ENCODE measurements at regions not wholly inside any gene's neighbourhood (a gene's known extent, or its start where the extent isn't known, plus 50 kb on each side); places are given as distances from the start of the nearest gene placed in this dataset.

- no peak for DNase-seq
- Histone ChIP-seq H3K9me3 (no peaks in the 10 kb centered on the region), H3K27me3 (replicated peaks; ENCODE audit: control insufficient read depth, insufficient read depth, low read length) (no peaks in the 10 kb centered on the region), H3K36me3 (ENCODE audit: control insufficient read depth, insufficient read depth, low read length) (no peaks in the 10 kb centered on the region), H3K4me3 (ENCODE audit: low read depth, low read length) (no peak overlapping the region), H3K4me1 (no peaks in the 10 kb centered on the region)
- intact Hi-C loops (cut with micrococcal nuclease; ENCODE audit: unreplicated experiment) = no loop called here
- TF ChIP-seq CTCF (IDR thresholded peaks at IDR 0.05; ENCODE audit: insufficient read depth in 1 of 2, low read depth in 1 of 2, low read length in 1 of 2, severe bottlenecking in 1 of 2, unreplicated experiment in 1 of 2) = no peak
- peaks cover 8% of the 10 kb centered on the region for H3K9me3 Mint-ChIP-seq (ENCODE audit: unreplicated experiment)
- no TSS peak for BruUV-seq (replicated peaks)
- no peaks in the 10 kb centered on the region for H3K36me3 Mint-ChIP-seq (ENCODE audit: insufficient read depth, unreplicated experiment)
- ChIA-PET CTCF (no interaction called here), POLR2A (no interaction called here)
- no peaks in the 10 kb centered on the region for H3K27me3 Mint-ChIP-seq (ENCODE audit: insufficient read depth, unreplicated experiment)
- no peak overlapping the region for H3K4me3 Mint-ChIP-seq (ENCODE audit: unreplicated experiment)
- H3K4me1 Mint-ChIP-seq (ENCODE audit: low read depth, unreplicated experiment) = no peaks in the 10 kb centered on the region
- H3K27ac Mint-ChIP-seq (ENCODE audit: unreplicated experiment) = no peak overlapping the region
These were observed 1611.6 kb downstream of the NCAM2 start for GRCh38 chr21:22609802-22610201.

DNA sequence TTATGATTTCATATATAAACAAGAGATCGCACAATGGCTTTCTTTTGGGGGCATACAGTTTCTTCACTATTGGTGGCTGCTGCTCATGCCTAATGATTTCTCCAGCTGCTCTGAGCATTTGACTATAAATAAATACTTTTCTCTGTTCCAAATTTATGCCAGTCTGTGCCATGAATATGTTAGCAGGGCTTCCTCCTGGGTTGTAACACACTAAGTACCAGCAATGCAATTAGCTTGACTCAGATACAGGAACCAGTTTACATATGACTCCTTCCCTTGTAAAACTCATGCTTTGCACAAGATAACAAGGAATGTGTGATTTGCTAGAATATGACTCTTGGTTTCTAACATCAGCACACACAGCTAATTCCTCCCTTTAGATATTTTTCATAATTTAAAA lies 1629.7 kb downstream of the NCAM2 start:
- H3K9me3 Mint-ChIP-seq (ENCODE audit: unreplicated experiment) = no peaks in the 10 kb centered on the region
- no peaks in the 10 kb centered on the region for H3K9me3 ChIP-seq
- H3K36me3 ChIP-seq (ENCODE audit: control insufficient read depth, insufficient read depth, low read length) = no peaks in the 10 kb centered on the region
- CTCF ChIA-PET = no interaction called here
- no peak overlapping the region for H3K4me3 Mint-ChIP-seq (ENCODE audit: unreplicated experiment)
- no peak overlapping the region for H3K27ac Mint-ChIP-seq (ENCODE audit: unreplicated experiment)
- no TSS peak for BruUV-seq (replicated peaks)
- H3K4me3 ChIP-seq (ENCODE audit: low read depth, low read length) = no peak overlapping the region
- DNase-seq = no peak
- POLR2A ChIA-PET = no interaction called here
- no peaks in the 10 kb centered on the region for H3K36me3 Mint-ChIP-seq (ENCODE audit: insufficient read depth, unreplicated experiment)
- H3K27me3 Mint-ChIP-seq (ENCODE audit: insufficient read depth, unreplicated experiment) = no peaks in the 10 kb centered on the region
- no peaks in the 10 kb centered on the region for H3K27me3 ChIP-seq (replicated peaks; ENCODE audit: control insufficient read depth, insufficient read depth, low read length)
- H3K4me1 Mint-ChIP-seq (ENCODE audit: low read depth, unreplicated experiment) = no peaks in the 10 kb centered on the region
- H3K4me1 ChIP-seq = no peaks in the 10 kb centered on the region
- intact Hi-C loops (cut with micrococcal nuclease; ENCODE audit: unreplicated experiment) = no loop called here
- no peak for TF ChIP-seq CTCF (IDR thresholded peaks at IDR 0.05; ENCODE audit: insufficient read depth in 1 of 2, low read depth in 1 of 2, low read length in 1 of 2, severe bottlenecking in 1 of 2, unreplicated experiment in 1 of 2)

- POLR2A ChIA-PET = no interaction called here
- TF ChIP-seq CTCF (IDR thresholded peaks at IDR 0.05; ENCODE audit: insufficient read depth in 1 of 2, low read depth in 1 of 2, low read length in 1 of 2, severe bottlenecking in 1 of 2, unreplicated experiment in 1 of 2) = no peak
These were observed 1632.8 kb downstream of the NCAM2 start for GRCh38 chr21:22630953-22631465.

More at GRCh38 chr21:22630953-22631465, 1632.8 kb downstream of the NCAM2 start:
- no peak for DNase-seq
- BruUV-seq (replicated peaks) = no TSS peak
- Histone ChIP-seq H3K27me3 (replicated peaks; ENCODE audit: control insufficient read depth, insufficient read depth, low read length) (no peaks in the 10 kb centered on the region), H3K36me3 (ENCODE audit: control insufficient read depth, insufficient read depth, low read length) (no peaks in the 10 kb centered on the region), H3K9me3 (no peaks in the 10 kb centered on the region), H3K4me3 (ENCODE audit: low read depth, low read length) (no peak overlapping the region), H3K4me1 (no peaks in the 10 kb centered on the region)
- no peaks in the 10 kb centered on the region for H3K27me3 Mint-ChIP-seq (ENCODE audit: insufficient read depth, unreplicated experiment)
- CTCF ChIA-PET = no interaction called here
- intact Hi-C loops (cut with micrococcal nuclease; ENCODE audit: unreplicated experiment) = no loop called here
- no peak overlapping the region for H3K27ac Mint-ChIP-seq (ENCODE audit: unreplicated experiment)
- no peaks in the 10 kb centered on the region for H3K4me1 Mint-ChIP-seq (ENCODE audit: low read depth, unreplicated experiment)
- no peak overlapping the region for H3K4me3 Mint-ChIP-seq (ENCODE audit: unreplicated experiment)
- no peaks in the 10 kb centered on the region for H3K9me3 Mint-ChIP-seq (ENCODE audit: unreplicated experiment)
- no peaks in the 10 kb centered on the region for H3K36me3 Mint-ChIP-seq (ENCODE audit: insufficient read depth, unreplicated experiment)

Measured in Caco-2 (cell line).